Stimulated activated CD4-positive, alpha-beta T cell treated with anti-CD3 and anti-CD28 coated beads, Interleukin-2, amount 100 ng/mL, for 4 hours (primary cell): ENCODE measurements at regions not wholly inside any gene's neighbourhood (a gene's known extent, or its start where the extent isn't known, plus 50 kb on each side); places are given as distances from the start of the nearest gene placed in this dataset.
A peak's percentile ranks its signal among the peaks of the same experiment; 100 is the strongest.
"Not testable (repeated sequence)": the region's sequence is repeated elsewhere in the genome, so short reads cannot be mapped to it uniquely, and the experiment has no call there.

Source experiments
- DNase-seq: peaks from one replicate; pipeline ENCODE4 v3.0.0-alpha.2; 2020; ENCODE audit warnings: low read depth

GRCh38 chr6:109253366-109253765 lies 128.9 kb downstream of the CD164 start:
- DNase-seq, result no peak

GRCh38 chr6:109252261-109253041 lies 129.8 kb downstream of the CD164 start:
- no peak for DNase-seq

- no peak for DNase-seq
Measured at GRCh38 chr6:109251839-109252238, 130.4 kb downstream of the CD164 start.

GRCh38 chr6:109250544-109251156 lies 131.6 kb downstream of the CD164 start:
- DNase-seq, result not testable (repeated sequence)

GRCh38 chr6:109243863-109244825 lies 138.1 kb downstream of the CD164 start:
- DNase-seq, result no peak

- no peak for DNase-seq
Measured at GRCh38 chr6:109242925-109243324, 139.3 kb downstream of the CD164 start.

- no peak for DNase-seq
Measured at GRCh38 chr6:109242029-109242428, 140.2 kb downstream of the CD164 start.

- no peak for DNase-seq
Measured at GRCh38 chr6:109241199-109241598, 141.1 kb downstream of the CD164 start.

GRCh38 chr6:109240370-109241084 lies 141.7 kb downstream of the CD164 start:
- DNase-seq, result no peak

GRCh38 chr6:109239651-109240321 lies 142.5 kb downstream of the CD164 start:
- DNase-seq, result no peak

- no peak for DNase-seq
Measured at GRCh38 chr6:109239160-109239559, 143.1 kb downstream of the CD164 start.

GRCh38 chr6:109238396-109238795 lies 143.1 kb downstream of the CEP57L1 start:
- DNase-seq, result no peak

GRCh38 chr6:109237986-109238329 lies 142.7 kb downstream of the CEP57L1 start:
- DNase-seq, result no peak

GRCh38 chr6:109237077-109237985 lies 142.0 kb downstream of the CEP57L1 start:
- DNase-seq, result peak; percentile 8

GRCh38 chr6:109236115-109237076 lies 141.1 kb downstream of the CEP57L1 start:
- DNase-seq, result peak; percentile 2

GRCh38 chr6:109235481-109236038 lies 140.3 kb downstream of the CEP57L1 start:
- DNase-seq, result no peak

GRCh38 chr6:109230453-109230852 lies 135.1 kb downstream of the CEP57L1 start:
- no peak for DNase-seq

- no peak for DNase-seq
Measured at GRCh38 chr6:109229536-109229935, 134.2 kb downstream of the CEP57L1 start.

GRCh38 chr6:109227646-109228045 lies 132.3 kb downstream of the CEP57L1 start:
- DNase-seq, result no peak
